HFFc6 (cell line): ENCODE measurements at regions not wholly inside any gene's neighbourhood (a gene's known extent, or its start where the extent isn't known, plus 50 kb on each side); places are given as distances from the start of the nearest gene placed in this dataset.
"Not testable (repeated sequence)": the region's sequence is repeated elsewhere in the genome, so short reads cannot be mapped to it uniquely, and the experiment has no call there.

ENCODE experiments used
- DNase-seq: peaks from one replicate; pipeline ENCODE4 v3.0.0-alpha.2; 2018
- H3K27ac Mint-ChIP-seq: 2 replicates; pipeline ENCODE4 v1.8.0; 2020; ENCODE audit warnings: mild to moderate bottlenecking, mixed read lengths
- H3K27me3 Mint-ChIP-seq: 2 replicates; pipeline ENCODE4 v1.8.0; 2021; ENCODE audit warnings: mild to moderate bottlenecking, moderate library complexity, mixed read lengths; ENCODE audit not compliant: insufficient read depth
- H3K36me3 Mint-ChIP-seq: 2 replicates; pipeline ENCODE4 v1.8.0; 2021; ENCODE audit warnings: low read depth, mixed read lengths
- H3K4me1 Mint-ChIP-seq: 2 replicates; pipeline ENCODE4 v1.8.0; 2020; ENCODE audit warnings: low read depth, mixed read lengths
- H3K4me3 Mint-ChIP-seq: 2 replicates; pipeline ENCODE4 v1.8.0; 2020; ENCODE audit warnings: mild to moderate bottlenecking, moderate library complexity, mixed read lengths
- H3K9me3 Mint-ChIP-seq: 2 replicates; pipeline ENCODE4 v1.8.0; 2020; ENCODE audit warnings: mild to moderate bottlenecking, mixed read lengths
- CTCF ChIP-seq: fragments of 200-600 bp; sonication (generic); IDR thresholded peaks from 2 replicates; pipeline ENCODE4 v1.5.0; 2021; ENCODE audit warnings: antibody characterized with exemption, mild to moderate bottlenecking

GRCh38 chr10:124149189-124150042 is 56.0 kb upstream of the CHST15 start:
- H3K9me3 Mint-ChIP-seq = no peaks in the 10 kb centered on the region; the same call in 1 of the 2 replicates

DNA sequence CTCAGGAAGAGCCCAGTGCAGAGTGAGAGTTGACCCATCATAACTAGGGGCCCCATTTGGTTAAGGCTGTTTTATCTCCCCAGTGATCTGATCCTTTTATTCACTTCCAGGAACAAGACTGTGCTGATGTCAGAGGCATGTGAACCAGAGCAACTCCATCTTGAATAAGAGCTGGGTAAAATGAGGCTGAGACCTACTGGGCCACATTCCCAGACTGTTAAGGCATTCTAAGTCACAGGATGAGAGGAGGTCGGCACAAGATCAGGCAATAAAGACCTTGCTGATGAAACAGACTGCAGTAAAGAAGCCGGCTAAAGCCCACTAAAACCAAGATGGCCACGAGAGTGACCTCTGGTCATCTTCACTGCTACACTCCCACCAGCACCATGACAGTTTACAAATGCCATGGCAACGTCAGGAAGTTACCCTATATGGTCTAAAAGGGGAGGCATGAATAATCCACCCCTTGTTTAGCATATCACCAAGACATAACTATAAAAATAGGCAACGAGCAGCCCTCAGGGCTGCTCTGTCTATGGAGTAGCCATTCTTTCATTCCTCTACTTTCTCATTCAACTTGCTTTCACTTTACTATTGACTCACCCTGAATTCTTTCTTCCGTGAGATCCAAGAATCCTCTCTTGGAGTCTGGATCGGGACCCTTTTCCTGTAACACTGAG is 55.3 kb upstream of the CHST15 start:
- H3K9me3 Mint-ChIP-seq, DNase-seq, H3K4me1 Mint-ChIP-seq, H3K36me3 Mint-ChIP-seq, H3K27ac Mint-ChIP-seq, H3K4me3 Mint-ChIP-seq, H3K27me3 Mint-ChIP-seq: not testable (repeated sequence)

More at GRCh38 chr10:124149189-124150042, 56.0 kb upstream of the CHST15 start:
- Mint-ChIP-seq H3K4me3 (no peak overlapping the region), H3K27me3 (peaks cover 2% of the 10 kb centered on the region; the same call in 1 of the 2 replicates), H3K27ac (no peak overlapping the region), H3K4me1 (peaks cover 8% of the 10 kb centered on the region; the same call in 1 of the 2 replicates), H3K36me3 (no peaks in the 10 kb centered on the region)
- no peak for TF ChIP-seq CTCF
- DNase-seq = no peak

- TF ChIP-seq CTCF = no peak
- Mint-ChIP-seq H3K27ac (no peak overlapping the region), H3K36me3 (no peaks in the 10 kb centered on the region), H3K9me3 (no peaks in the 10 kb centered on the region; the same call in 1 of the 2 replicates), H3K4me1 (peaks cover 8% of the 10 kb centered on the region; the same call in 1 of the 2 replicates), H3K27me3 (peaks cover 2% of the 10 kb centered on the region; the same call in 1 of the 2 replicates), H3K4me3 (no peak overlapping the region)
- no peak for DNase-seq
These were observed 53.1 kb upstream of the CHST15 start for GRCh38 chr10:124146483-124146882.

DNA sequence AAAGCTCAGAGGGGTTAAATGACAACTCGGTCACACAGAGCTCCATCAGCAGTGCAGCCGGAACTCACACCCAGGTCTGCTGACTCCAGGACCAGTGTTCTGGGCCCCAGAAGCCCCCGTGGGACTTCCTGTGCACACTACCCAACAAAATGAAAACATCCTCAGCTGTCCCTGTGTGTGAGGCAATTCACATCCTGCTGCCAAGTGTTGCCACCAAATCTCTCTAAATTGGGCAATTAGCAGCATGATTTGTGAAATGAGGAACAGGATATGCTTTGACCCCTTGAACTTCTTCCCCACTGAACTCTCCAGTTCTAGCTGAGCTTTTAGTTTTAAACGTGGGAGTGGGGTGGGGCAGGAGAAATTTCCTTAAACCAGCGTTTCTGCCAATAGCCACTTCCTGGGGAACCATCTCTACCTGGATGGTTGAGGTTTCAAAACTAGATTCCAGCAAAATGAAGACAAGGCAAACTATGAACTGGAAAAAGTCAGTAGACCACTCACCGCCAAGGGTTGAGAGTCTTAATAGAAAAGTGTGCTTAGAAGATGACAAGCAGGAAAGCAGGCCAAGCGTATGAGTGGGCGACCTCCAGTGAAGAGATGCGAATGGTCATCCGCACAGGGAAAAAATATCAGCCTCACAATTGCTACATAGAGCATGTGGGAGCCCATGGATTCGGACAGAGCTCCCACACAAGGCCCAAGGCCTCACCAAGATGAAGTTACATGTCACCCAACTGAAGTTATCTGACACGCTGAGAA is 51.9 kb upstream of the CHST15 start:
- no peak overlapping the region for H3K4me3 Mint-ChIP-seq
- peaks cover 8% of the 10 kb centered on the region; the same call in 1 of the 2 replicates for H3K4me1 Mint-ChIP-seq
- H3K36me3 Mint-ChIP-seq = no peaks in the 10 kb centered on the region
- H3K9me3 Mint-ChIP-seq = peaks cover 5% of the 10 kb centered on the region
- TF ChIP-seq CTCF = no peak
- H3K27me3 Mint-ChIP-seq = peaks cover 2% of the 10 kb centered on the region; the same call in 1 of the 2 replicates
- DNase-seq = no peak
- no peak overlapping the region for H3K27ac Mint-ChIP-seq

DNA sequence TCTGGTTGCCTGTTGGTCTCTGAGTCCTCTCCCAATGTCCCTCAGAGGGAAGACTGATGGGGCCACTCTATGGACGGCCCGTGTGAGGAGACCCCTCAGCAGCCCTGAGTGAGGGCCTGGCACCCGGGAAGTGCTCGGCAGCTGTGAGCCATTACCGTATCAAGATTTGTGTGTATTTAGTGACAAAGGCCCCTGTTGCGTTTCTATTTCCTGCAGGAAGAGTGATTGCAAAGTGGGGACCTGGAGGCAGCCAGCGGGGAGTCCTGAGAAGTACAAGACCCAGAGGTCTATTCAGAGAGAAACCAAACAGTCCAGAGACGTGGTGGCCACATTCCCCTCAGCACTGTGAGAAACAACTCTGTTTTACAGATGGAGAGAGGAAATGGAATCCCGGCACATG is 51.1 kb upstream of the CHST15 start:
- no peak overlapping the region for H3K4me3 Mint-ChIP-seq
- no peak overlapping the region for H3K27ac Mint-ChIP-seq
- peaks cover 8% of the 10 kb centered on the region; the same call in 1 of the 2 replicates for H3K4me1 Mint-ChIP-seq
- H3K36me3 Mint-ChIP-seq = no peaks in the 10 kb centered on the region
- H3K27me3 Mint-ChIP-seq = peaks cover 2% of the 10 kb centered on the region; the same call in 1 of the 2 replicates
- no peak for DNase-seq
- peaks cover 7% of the 10 kb centered on the region for H3K9me3 Mint-ChIP-seq
- TF ChIP-seq CTCF = no peak
